ENCODE measurements at regions not wholly inside any gene's neighbourhood (a gene's known extent, or its start where the extent isn't known, plus 50 kb on each side); places are given as distances from the start of the nearest gene placed in this dataset.

- H3K36me3 Mint-ChIP-seq (ENCODE audit: insufficient read depth) = no peaks in the 10 kb centered on the region
- H3K4me3 Mint-ChIP-seq (ENCODE audit: low read depth) = no peak overlapping the region
- TF ChIP-seq CTCF (IDR thresholded peaks at IDR 0.05; ENCODE audit: unreplicated experiment) = no peak
- no peaks in the 10 kb centered on the region for H3K27me3 Mint-ChIP-seq
- no peaks in the 10 kb centered on the region for H3K4me1 Mint-ChIP-seq (ENCODE audit: low read depth)
- peaks cover 3% of the 10 kb centered on the region for H3K9me3 Mint-ChIP-seq (ENCODE audit: low read depth)
- H3K27ac Mint-ChIP-seq = no peak overlapping the region
- DNase-seq (ENCODE audit: low spot score, unreplicated experiment) = no peak
Measured at GRCh38 chr1:239025997-239026694, 360.2 kb upstream of the CHRM3 start.

- no peak for DNase-seq (ENCODE audit: low spot score, unreplicated experiment)
- Mint-ChIP-seq H3K27me3 (no peaks in the 10 kb centered on the region), H3K4me3 (ENCODE audit: low read depth) (no peak overlapping the region), H3K4me1 (ENCODE audit: low read depth) (no peaks in the 10 kb centered on the region), H3K27ac (no peak overlapping the region), H3K36me3 (ENCODE audit: insufficient read depth) (no peaks in the 10 kb centered on the region), H3K9me3 (ENCODE audit: low read depth) (peaks cover 5% of the 10 kb centered on the region)
- no peak for TF ChIP-seq CTCF (IDR thresholded peaks at IDR 0.05; ENCODE audit: unreplicated experiment)
Measured at GRCh38 chr1:239025223-239025622, 361.1 kb upstream of the CHRM3 start.

DNA sequence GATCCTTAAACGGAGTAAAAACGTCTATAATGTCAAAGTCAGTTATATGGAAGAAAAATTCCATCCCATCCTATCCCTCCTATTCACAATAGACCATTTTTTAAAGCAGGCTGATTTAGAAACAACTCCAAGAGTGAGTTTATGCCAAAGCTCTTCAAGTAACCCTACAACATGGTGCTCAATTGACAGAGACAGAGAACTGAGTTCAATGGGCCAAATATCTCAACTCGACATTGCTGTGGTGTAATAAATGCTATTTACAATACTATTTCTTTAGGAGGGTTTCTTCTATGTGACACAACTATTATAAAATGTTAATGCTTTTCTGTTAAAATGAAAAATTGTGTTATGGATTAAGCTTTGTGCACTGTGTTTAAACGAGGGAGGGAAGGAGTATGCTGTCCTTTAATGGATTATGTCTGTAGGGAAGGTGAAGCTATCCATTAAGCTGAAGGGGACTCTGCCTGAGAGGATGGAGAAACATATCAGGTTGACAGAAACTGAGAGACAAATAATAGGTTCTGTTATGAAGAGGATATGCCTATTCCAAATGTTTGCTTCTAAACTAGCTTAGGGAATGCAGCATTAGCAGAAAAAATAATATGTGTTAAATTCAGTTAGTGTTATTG, 362.5 kb upstream of the CHRM3 start:
- Mint-ChIP-seq H3K4me1 (ENCODE audit: low read depth) (no peaks in the 10 kb centered on the region), H3K27ac (no peak overlapping the region)

DNA sequence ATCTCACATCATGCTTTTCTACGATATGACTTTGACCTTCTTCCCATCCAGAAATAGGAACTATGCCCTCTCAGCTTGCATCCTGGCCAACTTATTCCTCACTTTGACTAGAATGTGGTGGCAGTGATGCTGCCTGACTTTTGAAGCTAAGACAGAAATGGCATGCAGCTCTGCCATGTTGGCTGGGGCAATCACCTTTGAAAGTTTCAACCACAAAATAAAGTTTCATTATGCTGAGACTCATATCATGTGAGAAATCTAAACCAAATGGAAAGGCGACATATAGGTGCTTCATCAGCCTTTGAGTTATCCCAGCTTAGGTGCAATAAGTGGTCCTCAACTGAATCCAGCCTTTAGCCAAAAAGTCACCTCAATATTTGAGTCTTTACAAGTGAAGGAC, 370.0 kb upstream of the CHRM3 start:
- H3K36me3 Mint-ChIP-seq (ENCODE audit: insufficient read depth) = no peaks in the 10 kb centered on the region

More for the DNA sequence above, 362.5 kb upstream of the CHRM3 start:
- Mint-ChIP-seq H3K9me3 (ENCODE audit: low read depth) (peaks cover 5% of the 10 kb centered on the region), H3K27me3 (no peaks in the 10 kb centered on the region), H3K4me3 (ENCODE audit: low read depth) (no peak overlapping the region), H3K36me3 (ENCODE audit: insufficient read depth) (no peaks in the 10 kb centered on the region)
- DNase-seq (ENCODE audit: low spot score, unreplicated experiment) = no peak
- no peak for TF ChIP-seq CTCF (IDR thresholded peaks at IDR 0.05; ENCODE audit: unreplicated experiment)

DNA sequence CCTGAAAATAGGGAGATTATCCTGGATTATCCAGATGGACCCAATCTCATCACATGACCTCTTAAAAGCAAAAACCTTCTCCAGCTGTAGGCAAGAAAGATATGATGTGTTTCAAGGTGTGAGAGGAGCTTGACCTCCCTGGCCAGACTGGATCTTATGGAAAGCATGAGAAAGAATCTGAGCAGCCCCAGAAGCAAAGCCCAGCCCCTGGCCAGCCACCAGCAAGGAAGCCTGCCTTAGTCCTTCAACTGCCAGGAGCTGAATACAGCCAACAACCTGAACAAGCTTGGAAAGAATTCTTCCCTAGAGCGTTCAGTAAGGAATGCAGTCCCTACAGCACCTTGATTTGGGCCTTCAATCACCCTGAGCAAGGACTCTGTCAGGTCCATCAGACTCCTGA, 375.0 kb upstream of the CHRM3 start:
- Mint-ChIP-seq H3K27ac (no peak overlapping the region), H3K27me3 (no peaks in the 10 kb centered on the region), H3K4me3 (ENCODE audit: low read depth) (no peak overlapping the region)

More for the DNA sequence above, 370.0 kb upstream of the CHRM3 start:
- TF ChIP-seq CTCF (IDR thresholded peaks at IDR 0.05; ENCODE audit: unreplicated experiment) = no peak
- DNase-seq (ENCODE audit: low spot score, unreplicated experiment) = no peak
- no peaks in the 10 kb centered on the region for H3K4me1 Mint-ChIP-seq (ENCODE audit: low read depth)
- H3K27ac Mint-ChIP-seq = no peak overlapping the region
- H3K27me3 Mint-ChIP-seq = no peaks in the 10 kb centered on the region
- peaks cover 8% of the 10 kb centered on the region for H3K9me3 Mint-ChIP-seq (ENCODE audit: low read depth)
- H3K4me3 Mint-ChIP-seq (ENCODE audit: low read depth) = no peak overlapping the region

More for the DNA sequence above, 375.0 kb upstream of the CHRM3 start:
- no peak for DNase-seq (ENCODE audit: low spot score, unreplicated experiment)
- Mint-ChIP-seq H3K9me3 (ENCODE audit: low read depth) (peaks cover 4% of the 10 kb centered on the region), H3K36me3 (ENCODE audit: insufficient read depth) (no peaks in the 10 kb centered on the region), H3K4me1 (ENCODE audit: low read depth) (peaks cover 6% of the 10 kb centered on the region)
- TF ChIP-seq CTCF (IDR thresholded peaks at IDR 0.05; ENCODE audit: unreplicated experiment) = no peak

Data from progenitor cell of endocrine pancreas (in vitro differentiated cells).